ENCODE measurements at regions not wholly inside any gene's neighbourhood (a gene's known extent, or its start where the extent isn't known, plus 50 kb on each side); places are given as distances from the start of the nearest gene placed in this dataset.
A peak's percentile ranks its signal among the peaks of the same experiment; 100 is the strongest.
"Not testable (repeated sequence)": the region's sequence is repeated elsewhere in the genome, so short reads cannot be mapped to it uniquely, and the experiment has no call there.

DNA sequence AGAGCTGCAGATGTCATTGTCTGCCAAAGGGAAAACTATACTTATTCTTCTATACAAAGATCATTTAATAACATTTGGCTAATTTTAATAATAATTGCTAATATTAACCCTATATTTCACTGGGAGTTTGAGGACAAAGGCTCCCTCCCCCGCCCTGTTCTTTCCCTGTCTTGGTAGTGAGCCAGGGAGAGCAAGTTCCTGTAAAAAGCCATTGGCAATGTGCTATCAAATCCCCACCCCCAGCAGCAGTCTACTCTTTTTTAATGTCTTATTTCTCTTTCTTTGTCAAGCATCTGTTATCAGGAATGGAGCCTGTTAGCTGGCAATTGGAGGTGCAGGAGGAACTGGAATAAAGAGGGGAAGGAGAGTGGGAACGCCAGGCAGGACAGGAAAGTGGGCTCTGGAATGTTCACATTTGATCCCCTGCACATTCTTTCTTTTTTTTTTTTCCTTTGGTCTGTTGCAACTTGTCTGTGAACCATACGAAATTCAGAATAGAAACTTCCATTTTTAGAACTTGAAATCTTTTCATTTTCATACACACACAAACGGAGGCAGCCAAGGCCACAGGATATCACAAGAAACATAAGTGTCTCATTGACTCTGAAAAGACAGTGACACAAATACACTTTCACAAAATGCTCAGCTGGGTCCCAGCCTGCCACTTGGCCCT is 664.8 kb upstream of the ZNF608 start:
- no peak for DNase-seq (ENCODE audit: low read depth, low spot score)

DNA sequence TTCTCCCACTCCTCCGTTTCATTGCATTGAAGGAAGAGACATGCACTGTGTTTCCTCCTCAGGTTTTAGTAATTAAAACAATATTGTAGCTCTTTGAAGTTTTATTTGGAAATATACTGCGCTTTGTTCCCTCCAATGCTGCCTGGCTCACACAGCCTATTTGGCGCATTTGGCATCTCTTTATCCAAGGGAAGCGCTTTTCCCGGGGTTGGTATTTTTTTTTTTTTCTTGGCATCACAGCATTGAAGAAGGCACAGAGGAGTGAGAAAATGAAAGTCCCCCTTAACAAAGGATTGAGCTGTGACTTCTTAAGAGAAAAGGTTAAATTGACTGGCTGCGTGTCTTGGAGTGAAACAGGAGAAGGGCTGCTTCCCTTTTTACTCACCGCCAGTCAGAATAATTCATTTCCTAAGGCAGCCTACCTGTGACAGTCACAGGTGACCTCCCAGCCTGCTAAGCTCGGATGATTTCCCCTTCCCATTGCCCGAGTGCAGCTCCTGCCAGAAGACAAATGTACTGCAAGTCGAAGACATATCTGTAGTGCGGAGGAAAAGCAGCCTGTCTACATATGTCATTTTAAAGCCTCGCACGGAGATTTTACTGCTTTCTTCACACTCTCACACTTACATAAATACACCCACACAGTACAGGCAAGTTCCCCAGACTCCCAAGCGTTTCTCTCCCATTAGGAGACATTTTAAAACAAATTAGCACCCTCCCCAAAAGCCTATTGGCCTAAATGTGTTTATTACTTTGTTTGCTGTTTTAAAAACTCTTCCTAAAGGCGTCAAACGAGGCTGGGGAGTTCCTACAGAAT is 665.5 kb upstream of the ZNF608 start:
- no peak for DNase-seq (ENCODE audit: low read depth, low spot score)

DNA sequence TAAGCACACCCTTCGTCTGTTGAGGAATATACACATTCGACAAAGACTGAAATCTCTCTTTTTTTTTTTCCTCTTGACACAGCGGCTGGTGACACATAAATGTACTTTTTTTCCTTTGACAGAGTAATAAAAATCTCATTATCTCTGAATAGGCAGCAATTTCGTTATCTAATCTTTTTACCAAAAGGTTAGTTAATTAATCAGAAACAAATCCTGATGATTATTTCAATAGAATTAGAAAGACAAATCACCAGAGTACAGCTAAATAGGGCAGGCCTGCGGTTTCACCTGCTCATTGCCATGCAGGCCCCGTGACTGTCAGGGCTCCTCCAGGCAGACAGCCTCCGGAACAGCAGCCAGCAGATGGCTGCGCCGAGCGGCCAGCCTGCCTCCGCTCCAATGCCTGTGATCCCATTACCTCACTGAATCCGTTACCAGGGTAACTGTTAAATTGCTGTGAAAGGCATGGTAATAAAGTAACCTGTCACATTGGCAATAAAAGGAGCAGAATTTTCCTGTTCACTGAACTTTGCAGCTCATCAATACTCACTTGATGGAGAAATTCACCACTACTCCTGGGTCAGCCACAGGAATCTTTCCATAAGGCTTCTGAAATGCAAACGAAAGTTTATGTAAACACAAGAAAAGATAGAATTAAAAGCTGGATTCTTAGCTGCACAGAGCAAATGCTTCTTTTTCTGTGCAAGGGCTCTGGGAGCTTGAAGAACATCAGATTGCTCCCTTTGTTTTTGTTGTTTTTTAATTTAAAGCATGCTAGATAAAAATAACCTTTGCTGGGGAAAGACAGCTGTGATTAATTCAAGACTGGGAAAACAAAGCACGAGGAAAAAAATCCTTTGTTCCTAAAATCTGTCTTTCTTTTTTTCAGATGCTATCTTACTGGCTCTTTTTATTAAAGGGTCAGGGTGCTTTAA is 666.4 kb upstream of the ZNF608 start:
- peak; percentile 66 for DNase-seq (ENCODE audit: low read depth, low spot score)

DNA sequence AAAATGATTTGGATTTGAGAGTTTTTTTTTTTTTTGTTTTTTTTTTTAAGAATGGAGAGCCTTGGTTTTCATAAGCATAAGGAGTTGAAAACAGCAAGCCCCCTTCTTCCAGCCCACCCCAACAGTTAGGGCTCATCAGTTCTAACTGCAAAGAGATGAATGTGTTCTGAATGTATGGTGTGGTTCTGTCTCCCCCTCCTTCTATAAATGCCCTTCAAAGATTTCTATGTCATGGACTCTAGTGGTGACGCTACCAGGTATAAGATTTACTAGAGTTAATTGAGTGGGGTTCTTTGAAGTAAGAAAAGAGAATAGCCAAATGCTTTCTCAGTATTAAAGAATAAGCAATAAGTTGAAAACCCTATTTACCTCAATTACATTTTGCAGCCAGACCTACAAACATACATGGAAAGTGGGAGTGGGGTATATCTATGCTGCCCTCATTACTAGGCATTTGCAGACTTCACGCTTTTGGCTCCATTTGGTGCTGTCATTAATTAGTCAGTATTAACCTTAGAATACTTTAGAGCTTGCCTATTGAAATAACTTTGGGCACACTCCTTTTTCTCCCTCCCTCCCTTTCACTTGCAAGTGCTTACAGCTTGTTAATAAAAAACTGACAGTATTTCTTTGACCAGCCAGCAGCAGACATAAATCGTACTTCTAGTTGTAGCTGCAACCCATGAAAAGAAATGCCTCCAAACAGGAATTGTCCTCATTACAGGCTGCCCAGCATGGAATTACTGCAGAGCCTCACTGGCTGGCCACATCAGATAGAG is 667.2 kb upstream of the ZNF608 start:
- DNase-seq (ENCODE audit: low read depth, low spot score) = no peak

DNA sequence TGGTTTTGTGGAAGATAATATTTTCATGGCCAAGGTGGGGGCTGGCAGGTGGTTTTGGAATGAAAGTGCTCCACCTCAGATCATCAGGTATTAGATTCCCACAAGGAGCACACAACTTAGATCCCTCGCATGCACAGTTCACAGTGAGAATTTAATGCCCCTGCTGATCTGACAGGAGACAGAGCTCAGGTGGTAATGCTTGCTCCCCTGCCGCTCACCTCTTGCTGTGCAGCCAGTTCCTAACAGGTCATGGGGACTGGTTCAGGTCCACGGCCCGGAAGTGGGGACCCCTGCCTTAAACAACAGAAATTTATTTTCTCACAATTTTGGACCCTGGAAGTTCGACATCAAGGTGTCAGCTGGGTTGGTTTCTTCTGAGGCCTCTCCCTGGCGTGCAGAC is 668.7 kb upstream of the ZNF608 start:
- DNase-seq (ENCODE audit: low read depth, low spot score) = no peak

DNA sequence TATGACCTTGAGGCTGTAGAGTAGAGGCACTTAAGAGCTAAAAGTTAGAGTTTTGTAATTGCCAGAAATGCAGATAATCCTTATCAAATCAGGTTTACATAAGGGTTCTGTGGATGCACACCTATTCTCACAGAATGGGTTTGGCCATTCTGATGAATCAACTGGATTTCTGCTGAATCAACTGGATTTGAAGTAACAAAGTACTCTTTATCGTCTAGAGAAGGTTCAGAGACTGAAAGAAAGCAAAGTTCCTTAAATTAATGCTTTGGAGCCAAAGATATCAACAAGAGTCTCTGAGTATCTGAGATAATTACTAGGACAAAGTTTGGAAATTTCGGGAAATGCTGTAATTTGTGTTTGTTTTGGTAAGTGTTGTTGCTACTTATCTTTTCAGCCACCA is 669.6 kb upstream of the ZNF608 start:
- no peak for DNase-seq (ENCODE audit: low read depth, low spot score)

DNA sequence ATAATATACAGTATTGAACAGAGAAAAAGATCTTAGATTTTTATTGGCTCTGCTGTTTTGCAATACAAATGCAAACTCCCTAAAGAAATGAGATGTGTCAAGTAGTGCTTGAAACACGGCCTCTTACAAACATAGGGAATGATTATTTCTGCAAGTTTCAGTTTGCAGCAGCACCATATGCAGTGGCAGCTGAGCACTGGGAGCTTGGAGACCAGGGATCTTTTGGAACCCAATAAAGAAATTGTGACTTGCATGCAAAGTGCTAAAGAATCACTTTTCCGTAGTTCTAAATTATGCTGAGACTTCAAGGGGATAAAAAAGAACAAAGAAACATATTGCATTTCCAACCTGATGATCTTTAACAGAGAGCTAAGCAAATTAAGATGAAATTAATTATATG is 674.6 kb upstream of the ZNF608 start:
- DNase-seq (ENCODE audit: low read depth, low spot score) = no peak

DNA sequence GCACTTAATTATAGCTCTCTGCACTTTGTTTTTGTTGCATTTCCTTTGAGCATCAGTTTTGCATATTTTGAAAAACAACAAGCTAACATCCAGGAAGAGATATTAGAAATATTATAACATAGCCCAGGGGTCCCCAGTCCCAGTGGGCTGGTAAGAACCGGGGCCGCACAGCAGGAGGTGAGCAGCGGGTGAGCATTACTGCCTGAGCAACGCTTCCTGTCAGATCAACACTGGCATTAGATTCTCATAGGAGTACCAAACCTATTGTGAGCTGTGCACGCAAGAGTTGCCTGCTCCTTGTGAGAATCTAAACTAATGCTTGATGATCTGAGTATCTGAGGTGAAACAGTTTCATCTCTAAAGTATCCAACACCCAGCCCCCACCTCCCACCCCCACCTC is 675.9 kb upstream of the ZNF608 start:
- DNase-seq (ENCODE audit: low read depth, low spot score) = no peak

DNA sequence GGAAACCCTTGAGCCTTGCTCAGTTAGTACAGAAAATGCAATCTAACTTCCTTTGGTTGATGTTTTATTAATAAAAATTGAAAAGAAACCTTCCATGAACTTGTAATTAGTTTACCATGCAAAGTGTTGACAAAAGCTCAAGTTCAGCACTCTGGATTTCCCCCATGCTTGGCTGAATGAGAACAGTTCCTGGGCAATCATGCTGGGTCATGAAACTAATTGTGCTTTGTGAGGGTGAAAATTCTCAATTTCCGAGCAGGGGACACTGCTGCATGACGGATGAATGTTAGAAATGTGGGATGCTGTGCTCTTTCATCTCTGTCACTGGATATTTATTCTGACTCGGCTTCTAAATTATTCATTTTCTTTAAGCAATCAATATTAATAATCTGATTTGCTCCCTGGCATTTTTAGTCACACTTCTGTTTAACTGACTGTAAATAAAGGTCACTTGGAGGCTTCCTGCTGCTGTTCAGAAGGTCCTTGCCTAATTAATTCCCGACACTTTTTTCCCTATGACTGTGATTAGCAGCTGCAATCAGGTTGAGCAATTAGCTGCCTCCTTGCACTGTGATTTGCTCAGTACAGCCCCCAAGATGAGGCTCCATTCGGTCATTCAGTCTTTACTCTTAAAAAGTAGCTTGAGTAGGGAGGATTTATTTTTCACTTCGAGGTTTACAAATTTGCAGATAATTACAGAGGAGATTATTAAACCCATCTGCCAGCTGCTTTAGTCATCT is 678.1 kb upstream of the ZNF608 start:
- no peak for DNase-seq (ENCODE audit: low read depth, low spot score)

DNA sequence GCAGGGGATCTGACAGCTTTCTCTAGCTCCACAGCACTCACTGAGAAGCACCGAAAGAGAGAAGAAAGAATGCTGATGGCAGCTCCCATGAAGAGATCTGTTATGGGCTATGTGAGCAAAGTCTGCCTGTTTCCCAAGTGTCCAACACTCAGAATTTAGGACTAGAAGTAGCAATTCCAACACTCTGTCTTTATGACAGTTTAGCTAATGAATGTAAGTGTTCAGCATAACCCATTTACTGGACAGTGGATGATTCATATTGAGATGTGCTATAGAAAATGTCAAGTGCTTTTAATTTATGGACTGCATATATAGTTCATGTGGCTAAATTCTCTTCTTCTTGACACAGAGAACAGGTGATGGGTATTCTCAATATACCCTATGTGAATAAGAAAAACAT is 683.1 kb upstream of the ZNF608 start:
- DNase-seq (ENCODE audit: low read depth, low spot score) = no peak

DNA sequence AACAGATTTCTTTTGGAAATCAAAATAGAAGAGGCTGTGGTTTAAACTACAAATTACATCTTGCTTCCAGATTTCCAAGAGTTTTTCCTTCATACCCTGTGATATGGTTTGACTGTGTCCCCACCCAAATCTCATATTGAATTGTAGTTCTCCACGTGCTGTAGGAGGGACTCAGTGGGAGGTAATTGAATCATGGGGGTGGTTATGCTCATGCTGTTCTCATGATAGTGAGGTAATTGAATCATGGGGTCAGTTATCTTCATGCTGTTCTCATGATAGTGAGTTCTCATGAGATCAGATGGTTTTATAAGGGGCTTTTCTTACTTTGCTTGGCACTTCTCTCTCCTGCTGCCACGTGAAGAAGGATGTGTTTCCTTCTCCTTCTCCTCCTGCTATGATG is 687.0 kb upstream of the ZNF608 start:
- no peak for DNase-seq (ENCODE audit: low read depth, low spot score)

DNA sequence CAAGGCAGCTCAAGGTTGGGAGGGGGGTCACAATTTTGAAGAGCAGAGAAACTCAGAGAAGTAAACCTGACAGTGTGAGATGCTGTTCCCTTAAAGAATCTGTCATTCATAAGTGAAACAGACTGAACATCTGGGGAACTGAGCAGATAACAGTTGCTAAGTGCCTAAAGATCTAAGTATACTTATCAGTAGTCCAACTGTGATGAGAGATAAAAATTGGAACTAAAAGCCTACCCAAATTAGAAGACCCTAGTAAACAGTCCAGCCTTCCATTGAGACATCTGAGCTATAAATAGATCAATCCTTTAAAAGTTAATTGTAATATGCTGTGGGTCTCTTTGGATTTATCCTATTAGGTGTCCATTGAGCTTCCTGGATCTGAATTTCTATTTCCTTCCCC is 692.8 kb upstream of the ZNF608 start:
- DNase-seq (ENCODE audit: low read depth, low spot score) = no peak

DNA sequence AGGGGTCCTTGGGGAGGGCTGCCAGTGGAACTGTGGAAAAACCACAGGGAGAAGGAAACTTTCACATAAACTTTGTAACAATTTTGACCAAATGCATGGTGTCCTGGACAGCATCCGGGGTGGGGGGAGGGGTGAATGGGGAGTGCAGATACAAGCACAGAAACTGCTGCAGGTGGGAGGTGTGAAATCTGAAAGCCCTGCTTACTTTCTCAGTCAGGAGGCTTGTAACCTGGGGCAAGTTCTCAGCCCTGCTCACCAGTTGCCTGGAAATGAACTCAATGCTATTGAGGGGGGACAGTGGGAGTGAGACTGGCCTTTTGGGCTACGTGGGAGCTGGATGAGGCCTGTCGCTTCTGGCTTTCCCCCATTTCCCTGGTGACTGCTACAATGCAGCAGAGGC is 694.5 kb upstream of the ZNF608 start:
- DNase-seq (ENCODE audit: low read depth, low spot score) = no peak

DNA sequence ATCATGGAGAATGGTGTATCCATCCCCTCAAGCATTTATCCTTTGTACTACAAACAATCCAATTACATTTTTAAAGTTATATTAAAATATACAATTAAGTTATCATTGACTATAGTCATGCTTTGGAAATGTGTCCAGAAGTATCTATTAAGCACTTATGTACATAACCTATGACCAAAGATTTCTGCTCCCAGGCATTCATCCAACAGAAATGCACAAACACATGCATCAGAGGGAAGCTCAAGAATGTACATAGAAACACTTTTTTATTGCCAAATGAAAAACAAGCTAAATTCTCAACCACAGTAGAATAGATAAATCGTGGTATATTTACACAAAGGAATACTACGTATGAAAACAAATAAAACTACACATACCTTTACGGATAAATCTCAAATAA is 700.5 kb upstream of the ZNF608 start:
- peak; percentile 53 for DNase-seq (ENCODE audit: low read depth, low spot score)

DNA sequence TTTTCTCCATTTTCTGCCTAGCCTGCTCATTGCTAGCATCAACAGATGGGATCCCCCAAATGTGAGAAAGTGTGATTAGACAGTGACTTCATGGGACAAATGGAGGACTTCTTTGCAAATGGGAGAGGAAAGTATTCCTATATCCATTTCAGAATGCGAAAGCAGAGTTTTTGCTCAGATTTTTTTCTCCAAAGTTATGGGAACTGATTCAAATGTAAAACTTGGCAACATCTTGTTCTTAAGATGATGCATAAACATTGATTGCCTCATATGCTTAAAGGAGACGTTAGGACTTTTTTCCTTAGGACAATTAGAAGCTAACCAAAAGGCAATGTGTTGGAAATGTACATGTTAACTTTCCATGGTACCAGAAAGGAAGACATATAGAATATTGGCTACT is 704.3 kb upstream of the ZNF608 start:
- DNase-seq (ENCODE audit: low read depth, low spot score) = no peak

DNA sequence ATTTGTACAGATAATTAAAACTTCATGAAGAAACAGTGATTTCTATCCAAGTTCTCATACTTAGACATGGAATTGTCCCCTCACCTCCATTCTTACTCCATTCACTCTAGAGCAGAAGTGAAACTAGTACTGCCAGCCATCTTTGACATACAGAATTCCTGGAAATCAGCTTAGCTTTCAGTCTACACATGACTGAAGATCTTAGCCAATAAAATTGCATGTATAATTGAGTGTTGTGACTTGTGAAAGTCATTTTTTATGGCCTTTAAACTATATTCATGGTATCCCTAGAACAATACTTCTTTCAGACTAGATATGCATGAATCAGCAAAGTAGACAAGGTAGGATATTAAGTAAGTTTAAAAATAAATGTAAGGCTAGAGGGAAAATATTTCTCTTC is 705.2 kb upstream of the ZNF608 start:
- no peak for DNase-seq (ENCODE audit: low read depth, low spot score)

DNA sequence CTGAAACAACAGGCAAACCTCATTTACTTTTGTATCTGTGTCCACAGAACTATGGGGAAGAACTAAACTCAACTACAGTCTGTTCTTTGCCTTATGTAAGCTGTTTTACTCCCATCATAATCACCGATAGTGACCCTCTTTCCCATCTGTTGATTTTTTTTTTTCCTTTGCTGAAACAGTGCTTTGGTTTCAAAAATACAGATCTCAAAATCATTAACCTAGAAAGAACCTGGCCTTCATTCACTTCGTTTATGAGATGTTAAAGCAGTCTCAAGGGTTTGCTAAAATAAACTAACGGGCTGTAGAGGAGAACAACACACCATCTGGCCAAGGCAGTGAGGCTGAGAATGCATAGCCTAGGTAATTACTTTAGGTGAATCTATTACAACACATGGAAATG is 706.6 kb upstream of the ZNF608 start:
- no peak for DNase-seq (ENCODE audit: low read depth, low spot score)

DNA sequence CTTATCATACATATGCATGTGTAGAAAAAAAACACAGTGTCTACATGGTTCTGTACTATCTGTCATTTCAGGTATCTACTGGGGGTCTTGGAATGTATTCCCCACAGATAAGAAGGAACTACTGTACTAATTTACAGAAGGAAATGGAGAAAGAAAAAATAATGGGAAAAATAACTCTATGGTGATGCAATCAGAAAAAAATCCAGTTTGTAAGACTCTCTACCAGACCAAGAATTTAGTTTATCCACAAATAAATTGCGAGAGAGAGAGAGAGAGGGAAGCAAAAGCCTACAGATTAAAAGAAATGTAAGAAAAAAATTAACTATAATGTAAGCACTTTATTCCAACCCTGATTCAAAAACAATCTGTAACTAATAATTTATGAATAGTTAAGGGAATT is 708.6 kb upstream of the ZNF608 start:
- DNase-seq (ENCODE audit: low read depth, low spot score) = no peak

DNA sequence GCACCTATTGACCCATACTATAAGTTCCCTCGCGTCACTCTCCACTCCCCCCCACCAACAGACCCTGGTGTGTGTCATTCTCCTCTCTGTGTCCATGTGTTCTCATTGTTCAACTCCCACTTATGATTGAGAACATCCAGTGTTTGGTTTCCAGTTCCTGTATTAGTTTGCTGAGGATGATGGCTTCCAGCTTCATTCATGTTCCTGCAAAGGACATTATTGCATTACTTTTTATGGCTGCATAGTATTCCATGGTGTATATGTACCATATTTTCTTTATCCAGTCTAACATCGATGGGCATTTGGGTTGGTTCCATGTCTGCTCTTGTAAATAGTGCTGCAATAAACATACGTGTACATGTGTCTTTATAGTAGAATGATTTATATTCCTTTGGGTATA is 709.6 kb upstream of the ZNF608 start:
- DNase-seq (ENCODE audit: low read depth, low spot score) = not testable (repeated sequence)

DNA sequence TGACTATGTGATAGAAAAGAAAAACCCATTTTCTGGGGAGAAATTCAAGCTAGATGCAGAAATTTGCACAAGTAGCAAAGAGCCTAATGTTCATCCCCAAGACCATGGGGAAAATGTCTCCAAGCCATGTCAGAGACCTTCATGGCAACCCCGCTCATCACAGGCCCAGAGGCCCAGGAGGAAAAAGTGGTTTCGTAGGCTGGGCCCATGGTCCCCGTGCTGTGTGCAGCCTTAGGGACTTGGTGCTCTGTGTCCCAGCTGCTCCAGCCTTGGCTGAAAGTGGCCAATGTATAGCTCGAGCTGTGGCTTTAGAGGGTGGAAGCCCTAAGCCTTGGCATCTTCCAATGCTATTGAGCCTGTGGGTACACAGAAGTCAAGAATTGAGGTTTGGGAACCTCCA is 711.2 kb upstream of the ZNF608 start:
- no peak for DNase-seq (ENCODE audit: low read depth, low spot score)

DNA sequence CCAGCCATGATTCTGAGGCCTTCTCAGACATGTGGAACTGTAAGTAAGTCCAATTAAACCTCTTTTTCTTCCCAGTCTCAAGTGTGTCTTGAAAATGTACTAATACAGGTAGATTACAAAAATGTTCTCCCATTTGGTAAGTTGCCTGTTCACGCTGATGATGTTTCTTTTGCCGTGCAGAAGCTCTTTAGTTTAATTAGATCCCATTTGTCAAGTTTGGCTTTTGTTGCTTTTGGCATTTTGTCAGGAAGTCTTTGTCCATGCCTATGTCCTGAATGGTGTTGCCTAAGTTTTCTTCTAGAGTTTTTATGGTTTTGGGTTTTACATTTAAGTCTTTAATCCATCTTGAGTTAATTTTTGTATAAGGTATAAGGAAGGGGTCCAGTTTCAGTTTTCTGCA is 712.5 kb upstream of the ZNF608 start:
- DNase-seq (ENCODE audit: low read depth, low spot score) = not testable (repeated sequence)
